Progenitor cell of endocrine pancreas (in vitro differentiated cells): ENCODE measurements at regions not wholly inside any gene's neighbourhood (a gene's known extent, or its start where the extent isn't known, plus 50 kb on each side); places are given as distances from the start of the nearest gene placed in this dataset.

Experiments used
- DNase-seq: peaks from one replicate; pipeline ENCODE4 v3.0.0; 2021; ENCODE audit warnings: low spot score; ENCODE audit not compliant: unreplicated experiment
- H3K27ac Mint-ChIP-seq: 2 replicates; pipeline ENCODE4 v1.8.0; 2021; ENCODE audit warnings: mild to moderate bottlenecking, moderate library complexity, mixed read lengths
- H3K27me3 Mint-ChIP-seq: 2 replicates; pipeline ENCODE4 v1.8.0; 2021; ENCODE audit warnings: mixed read lengths
- H3K36me3 Mint-ChIP-seq: 2 replicates; pipeline ENCODE4 v1.8.0; 2022; ENCODE audit warnings: mixed read lengths; ENCODE audit not compliant: insufficient read depth
- H3K4me1 Mint-ChIP-seq: 2 replicates; pipeline ENCODE4 v1.8.0; 2021; ENCODE audit warnings: low read depth, mixed read lengths
- H3K4me3 Mint-ChIP-seq: 2 replicates; pipeline ENCODE4 v1.8.0; 2021; ENCODE audit warnings: low read depth, mild to moderate bottlenecking, moderate library complexity, mixed read lengths
- H3K9me3 Mint-ChIP-seq: 2 replicates; pipeline ENCODE4 v1.8.0; 2021; ENCODE audit warnings: low read depth, mixed read lengths
- TF ChIP-seq, protein P1 (sequence below): fragments of 200-600 bp; sonication (generic); IDR thresholded peaks from one replicate; pipeline ENCODE4 v1.5.0; 2021; ENCODE audit warnings: antibody characterized with exemption, mild to moderate bottlenecking; ENCODE audit not compliant: unreplicated experiment

- Mint-ChIP-seq H3K4me3 (no peak overlapping the region), H3K9me3 (peaks cover 13% of the 10 kb centered on the region), H3K27me3 (no peaks in the 10 kb centered on the region), H3K36me3 (no peaks in the 10 kb centered on the region), H3K27ac (no peak overlapping the region), H3K4me1 (no peaks in the 10 kb centered on the region)
- no peak for DNase-seq
- TF ChIP-seq, protein P1, sequence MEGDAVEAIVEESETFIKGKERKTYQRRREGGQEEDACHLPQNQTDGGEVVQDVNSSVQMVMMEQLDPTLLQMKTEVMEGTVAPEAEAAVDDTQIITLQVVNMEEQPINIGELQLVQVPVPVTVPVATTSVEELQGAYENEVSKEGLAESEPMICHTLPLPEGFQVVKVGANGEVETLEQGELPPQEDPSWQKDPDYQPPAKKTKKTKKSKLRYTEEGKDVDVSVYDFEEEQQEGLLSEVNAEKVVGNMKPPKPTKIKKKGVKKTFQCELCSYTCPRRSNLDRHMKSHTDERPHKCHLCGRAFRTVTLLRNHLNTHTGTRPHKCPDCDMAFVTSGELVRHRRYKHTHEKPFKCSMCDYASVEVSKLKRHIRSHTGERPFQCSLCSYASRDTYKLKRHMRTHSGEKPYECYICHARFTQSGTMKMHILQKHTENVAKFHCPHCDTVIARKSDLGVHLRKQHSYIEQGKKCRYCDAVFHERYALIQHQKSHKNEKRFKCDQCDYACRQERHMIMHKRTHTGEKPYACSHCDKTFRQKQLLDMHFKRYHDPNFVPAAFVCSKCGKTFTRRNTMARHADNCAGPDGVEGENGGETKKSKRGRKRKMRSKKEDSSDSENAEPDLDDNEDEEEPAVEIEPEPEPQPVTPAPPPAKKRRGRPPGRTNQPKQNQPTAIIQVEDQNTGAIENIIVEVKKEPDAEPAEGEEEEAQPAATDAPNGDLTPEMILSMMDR = no peak
Observed at GRCh38 chr12:63238892-63239291, 87.9 kb upstream of the AVPR1A start.

- Mint-ChIP-seq H3K9me3 (no peaks in the 10 kb centered on the region), H3K4me1 (no peaks in the 10 kb centered on the region), H3K36me3 (no peaks in the 10 kb centered on the region), H3K27me3 (no peaks in the 10 kb centered on the region), H3K27ac (no peak overlapping the region), H3K4me3 (no peak overlapping the region)
- no peak for DNase-seq
- TF ChIP-seq, protein P1 = no peak
Observed at GRCh38 chr12:63232896-63233295, 81.9 kb upstream of the AVPR1A start.

- Mint-ChIP-seq H3K27me3 (no peaks in the 10 kb centered on the region), H3K27ac (no peak overlapping the region), H3K4me1 (no peaks in the 10 kb centered on the region), H3K9me3 (no peaks in the 10 kb centered on the region), H3K36me3 (no peaks in the 10 kb centered on the region), H3K4me3 (no peak overlapping the region)
- no peak for DNase-seq
- TF ChIP-seq, protein P1 = no peak
Observed at GRCh38 chr12:63228853-63229252, 77.9 kb upstream of the AVPR1A start.

DNA sequence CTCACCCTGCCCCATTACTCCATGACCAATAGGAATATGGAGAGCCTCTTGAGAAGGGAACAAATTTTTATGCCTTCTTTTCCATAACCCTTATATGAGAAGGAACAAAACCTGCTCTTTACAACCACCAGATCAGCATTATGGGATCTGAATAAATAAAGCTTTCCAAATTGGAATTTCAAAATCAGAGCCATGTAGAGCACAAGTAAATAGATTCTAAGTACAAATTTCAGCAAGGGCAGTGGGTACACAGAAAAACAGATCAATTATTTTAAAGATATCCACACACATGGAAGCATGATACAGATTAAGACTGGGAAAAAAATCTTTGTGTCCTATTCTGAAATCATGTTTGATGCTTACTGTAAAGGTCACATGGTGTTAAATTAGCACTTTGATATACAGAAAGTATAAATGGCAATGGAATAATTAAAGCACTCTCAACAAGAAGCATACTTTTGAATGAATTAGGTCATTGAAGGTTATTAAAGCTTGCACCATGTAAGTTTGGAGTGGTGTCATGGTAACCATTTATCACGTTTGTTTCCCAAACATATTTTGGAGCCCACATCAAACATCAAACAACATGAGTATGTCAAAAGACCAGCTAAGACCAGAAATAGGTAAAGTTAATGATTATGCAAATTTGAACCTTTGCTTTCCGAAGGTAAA lies 75.9 kb upstream of the AVPR1A start:
- no peaks in the 10 kb centered on the region for H3K9me3 Mint-ChIP-seq
- no peak for DNase-seq
- no peak overlapping the region for H3K4me3 Mint-ChIP-seq
- no peaks in the 10 kb centered on the region for H3K27me3 Mint-ChIP-seq
- TF ChIP-seq, protein P1 = no peak
- H3K27ac Mint-ChIP-seq = no peak overlapping the region
- no peaks in the 10 kb centered on the region for H3K36me3 Mint-ChIP-seq
- no peaks in the 10 kb centered on the region for H3K4me1 Mint-ChIP-seq

DNA sequence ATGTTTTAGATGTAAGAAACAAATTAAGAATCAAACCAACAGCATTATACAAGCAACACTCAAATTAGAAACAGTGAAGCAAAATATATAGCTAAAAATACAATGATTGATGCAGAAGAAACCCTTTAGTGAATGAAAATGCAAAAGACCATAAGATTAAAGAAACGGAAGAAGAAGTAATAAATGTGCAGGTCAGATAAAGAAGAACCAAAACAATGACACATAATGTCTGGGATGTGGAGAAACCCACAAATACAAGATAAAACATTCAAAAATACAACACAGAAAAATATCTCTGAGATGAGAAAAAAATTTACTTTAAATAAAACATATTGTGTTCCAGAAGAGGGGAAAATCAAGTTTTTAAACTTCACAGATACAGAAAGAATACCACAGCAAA lies 73.4 kb upstream of the AVPR1A start:
- Mint-ChIP-seq H3K4me3 (no peak overlapping the region), H3K27ac (no peak overlapping the region), H3K27me3 (no peaks in the 10 kb centered on the region), H3K9me3 (no peaks in the 10 kb centered on the region), H3K36me3 (no peaks in the 10 kb centered on the region), H3K4me1 (no peaks in the 10 kb centered on the region)
- DNase-seq = no peak
- TF ChIP-seq, protein P1 = no peak
